ENCODE measurements at regions not wholly inside any gene's neighbourhood (a gene's known extent, or its start where the extent isn't known, plus 50 kb on each side); places are given as distances from the start of the nearest gene placed in this dataset.
"Not testable (repeated sequence)": the region's sequence is repeated elsewhere in the genome, so short reads cannot be mapped to it uniquely, and the experiment has no call there.

DNA sequence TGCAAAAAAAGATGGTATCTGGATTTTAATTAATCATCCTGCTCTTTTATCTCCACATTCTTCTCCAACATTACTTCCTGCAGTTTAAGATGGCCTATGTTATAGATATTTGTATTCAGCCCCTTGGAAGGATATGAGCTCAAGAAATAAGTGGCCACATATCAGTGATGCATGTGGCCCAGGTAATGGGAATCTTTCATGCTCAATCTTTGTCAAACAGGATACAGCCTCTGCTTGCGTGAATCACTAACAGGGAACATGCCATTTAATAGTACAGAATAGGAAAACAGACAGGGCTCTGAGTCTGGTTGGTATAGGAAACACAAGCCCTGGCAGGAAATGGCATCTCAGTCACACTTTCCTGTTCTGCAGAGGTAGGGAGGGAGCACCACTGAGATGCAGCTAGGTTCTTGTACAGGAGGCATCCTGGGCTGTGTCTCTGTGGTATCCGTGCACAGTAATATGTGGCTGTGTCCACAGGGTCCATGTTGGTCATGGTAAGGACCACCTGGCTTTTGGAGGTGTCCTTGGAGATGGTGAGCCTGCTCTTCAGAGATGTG lies 774.6 kb downstream of the TMEM121 start:
- TF ChIP-seq, protein P1, sequence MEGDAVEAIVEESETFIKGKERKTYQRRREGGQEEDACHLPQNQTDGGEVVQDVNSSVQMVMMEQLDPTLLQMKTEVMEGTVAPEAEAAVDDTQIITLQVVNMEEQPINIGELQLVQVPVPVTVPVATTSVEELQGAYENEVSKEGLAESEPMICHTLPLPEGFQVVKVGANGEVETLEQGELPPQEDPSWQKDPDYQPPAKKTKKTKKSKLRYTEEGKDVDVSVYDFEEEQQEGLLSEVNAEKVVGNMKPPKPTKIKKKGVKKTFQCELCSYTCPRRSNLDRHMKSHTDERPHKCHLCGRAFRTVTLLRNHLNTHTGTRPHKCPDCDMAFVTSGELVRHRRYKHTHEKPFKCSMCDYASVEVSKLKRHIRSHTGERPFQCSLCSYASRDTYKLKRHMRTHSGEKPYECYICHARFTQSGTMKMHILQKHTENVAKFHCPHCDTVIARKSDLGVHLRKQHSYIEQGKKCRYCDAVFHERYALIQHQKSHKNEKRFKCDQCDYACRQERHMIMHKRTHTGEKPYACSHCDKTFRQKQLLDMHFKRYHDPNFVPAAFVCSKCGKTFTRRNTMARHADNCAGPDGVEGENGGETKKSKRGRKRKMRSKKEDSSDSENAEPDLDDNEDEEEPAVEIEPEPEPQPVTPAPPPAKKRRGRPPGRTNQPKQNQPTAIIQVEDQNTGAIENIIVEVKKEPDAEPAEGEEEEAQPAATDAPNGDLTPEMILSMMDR (IDR thresholded peaks at IDR 0.05): not testable (repeated sequence)
- TF ChIP-seq POLR2A (IDR thresholded peaks at IDR 0.05): not testable (repeated sequence)

Data from body of pancreas (tissue), 4 donors.